ENCODE measurements at regions not wholly inside any gene's neighbourhood (a gene's known extent, or its start where the extent isn't known, plus 50 kb on each side); places are given as distances from the start of the nearest gene placed in this dataset.

- H3K79me2 ChIP-seq (ENCODE audit: insufficient read depth, low read depth, low read length) = no peaks in the 10 kb centered on the region
- no peak overlapping the region for H3K4me2 ChIP-seq (ENCODE audit: low read length)
- H3K36me3 ChIP-seq (ENCODE audit: insufficient read depth, low read length) = no peaks in the 10 kb centered on the region
- no peaks in the 10 kb centered on the region for H3K4me1 ChIP-seq (ENCODE audit: insufficient read depth, low read length, poor library complexity, severe bottlenecking)
- no peak overlapping the region for H2AFZ ChIP-seq (ENCODE audit: low read length)
- intact Hi-C loops (cut with micrococcal nuclease; ENCODE audit: unreplicated experiment) = no loop called here
- H3K27ac ChIP-seq (ENCODE audit: low read depth, low read length, poor library complexity, severe bottlenecking) = no peak overlapping the region
- BruUV-seq (replicated peaks) = no TSS peak
- no peaks in the 10 kb centered on the region for H3K9me2 ChIP-seq (ENCODE audit: insufficient read depth, low read length)
- ChIA-PET CTCF (ENCODE audit: unreplicated experiment) (no interaction called here), POLR2A (interaction anchor here (0.5 kb wide), 1 partner anchor 139 kb away, joined by 3 read pairs; no protein-coding TSS in a partner anchor)
- H3K4me3 ChIP-seq (ENCODE audit: low read depth, low read length, poor library complexity, severe bottlenecking) = no peak overlapping the region
- no peaks in the 10 kb centered on the region for H3K9me3 ChIP-seq (ENCODE audit: low read length)
- TF ChIP-seq CTCF (conservative IDR thresholded peaks at IDR 0.05; ENCODE audit: low read length) (no peak), EZH2phosphoT487 (IDR thresholded peaks at IDR 0.05; ENCODE audit: borderline replicate concordance, low read depth, low read length) (no peak)
- DNase-seq (ENCODE audit: low spot score) = no peak
- no peaks in the 10 kb centered on the region for H4K20me1 ChIP-seq (ENCODE audit: insufficient read depth, low read length)
These were observed 355.3 kb upstream of the SLCO3A1 start for GRCh38 chr15:91498046-91498748.

GRCh38 chr15:91498749-91499062 is 354.8 kb upstream of the SLCO3A1 start:
- TF ChIP-seq EZH2phosphoT487 (IDR thresholded peaks at IDR 0.05; ENCODE audit: borderline replicate concordance, low read depth, low read length) (no peak), CTCF (conservative IDR thresholded peaks at IDR 0.05; ENCODE audit: low read length) (no peak)
- Histone ChIP-seq H4K20me1 (ENCODE audit: insufficient read depth, low read length) (no peaks in the 10 kb centered on the region), H3K9me2 (ENCODE audit: insufficient read depth, low read length) (no peaks in the 10 kb centered on the region), H3K4me2 (ENCODE audit: low read length) (no peak overlapping the region), H3K27ac (ENCODE audit: low read depth, low read length, poor library complexity, severe bottlenecking) (no peak overlapping the region), H3K4me3 (ENCODE audit: low read depth, low read length, poor library complexity, severe bottlenecking) (no peak overlapping the region), H2AFZ (ENCODE audit: low read length) (no peak overlapping the region), H3K9me3 (ENCODE audit: low read length) (no peaks in the 10 kb centered on the region), H3K4me1 (ENCODE audit: insufficient read depth, low read length, poor library complexity, severe bottlenecking) (no peaks in the 10 kb centered on the region), H3K36me3 (ENCODE audit: insufficient read depth, low read length) (no peaks in the 10 kb centered on the region), H3K79me2 (ENCODE audit: insufficient read depth, low read depth, low read length) (no peaks in the 10 kb centered on the region)
- ChIA-PET CTCF (ENCODE audit: unreplicated experiment) (no interaction called here), POLR2A (interaction anchor here (0.5 kb wide), 1 partner anchor 139 kb away, joined by 3 read pairs; no protein-coding TSS in a partner anchor)
- no TSS peak for BruUV-seq (replicated peaks)
- DNase-seq (ENCODE audit: low spot score) = no peak
- intact Hi-C loops (cut with micrococcal nuclease; ENCODE audit: unreplicated experiment) = no loop called here

GRCh38 chr15:91499774-91500383 is 353.6 kb upstream of the SLCO3A1 start:
- Histone ChIP-seq H2AFZ (ENCODE audit: low read length) (no peak overlapping the region), H3K9me3 (ENCODE audit: low read length) (no peaks in the 10 kb centered on the region), H3K36me3 (ENCODE audit: insufficient read depth, low read length) (no peaks in the 10 kb centered on the region), H4K20me1 (ENCODE audit: insufficient read depth, low read length) (no peaks in the 10 kb centered on the region), H3K4me3 (ENCODE audit: low read depth, low read length, poor library complexity, severe bottlenecking) (no peak overlapping the region), H3K9me2 (ENCODE audit: insufficient read depth, low read length) (no peaks in the 10 kb centered on the region), H3K79me2 (ENCODE audit: insufficient read depth, low read depth, low read length) (no peaks in the 10 kb centered on the region), H3K4me2 (ENCODE audit: low read length) (no peak overlapping the region), H3K4me1 (ENCODE audit: insufficient read depth, low read length, poor library complexity, severe bottlenecking) (no peaks in the 10 kb centered on the region), H3K27ac (ENCODE audit: low read depth, low read length, poor library complexity, severe bottlenecking) (no peak overlapping the region)
- POLR2A ChIA-PET = interaction anchor here (0.7 kb wide), 1 partner anchor 32 kb away, joined by 3 read pairs; no protein-coding TSS in a partner anchor
- DNase-seq (ENCODE audit: low spot score) = no peak
- no TSS peak for BruUV-seq (replicated peaks)
- TF ChIP-seq EZH2phosphoT487 (IDR thresholded peaks at IDR 0.05; ENCODE audit: borderline replicate concordance, low read depth, low read length) (no peak), CTCF (conservative IDR thresholded peaks at IDR 0.05; ENCODE audit: low read length) (no peak)
- intact Hi-C loops (cut with micrococcal nuclease; ENCODE audit: unreplicated experiment) = no loop called here
- CTCF ChIA-PET (ENCODE audit: unreplicated experiment) = no interaction called here
